CD14-positive monocyte (primary cell): ENCODE measurements at regions not wholly inside any gene's neighbourhood (a gene's known extent, or its start where the extent isn't known, plus 50 kb on each side); places are given as distances from the start of the nearest gene placed in this dataset.

ENCODE experiments used
- DNase-seq, 3 donors: peaks; one replicate each; pipeline ENCODE4 v3.0.0-alpha.2; 2011 to 2022
- H2AFZ ChIP-seq: 2 replicates; pipeline ENCODE4 v1.6.0; 2012; ENCODE audit warnings: mild to moderate bottlenecking, low read depth, low read length, inconsistent platforms; ENCODE audit not compliant: insufficient read depth, poor library complexity, severe bottlenecking
- H3K27ac ChIP-seq, 2 donors: 1 replicate in 1 of 2; 2 replicates in 1 of 2; pipeline ENCODE4 v1.5.1; 2012 to 2013; ENCODE audit warnings: low read length in 2 of 2, control low read depth in 1 of 2, inconsistent platforms in 1 of 2, low read depth in 1 of 2, mild to moderate bottlenecking in 1 of 2
- H3K27me3 ChIP-seq, 2 donors: one replicate each; pipeline versions ENCODE4 v1.6.0 to v1.6.1; 2011 to 2013; ENCODE audit warnings: low read length in 2 of 2; ENCODE audit not compliant: control insufficient read depth in 2 of 2, insufficient read depth in 2 of 2
- H3K36me3 ChIP-seq, 2 donors: replicated peaks in 1 of 2; 1 replicate in 1 of 2; 2 replicates in 1 of 2; pipeline versions ENCODE4 v1.5.1 to v1.6.1; 2012 to 2013; ENCODE audit warnings: low read length in 2 of 2, control low read depth in 1 of 2, inconsistent platforms in 1 of 2, mild to moderate bottlenecking in 1 of 2; ENCODE audit not compliant: insufficient read depth in 2 of 2, control insufficient read depth in 1 of 2
- H3K4me1 ChIP-seq, 2 donors: 1 replicate in 1 of 2; 2 replicates in 1 of 2; pipeline versions ENCODE4 v1.5.1 to v1.6.1; 2012 to 2013; ENCODE audit warnings: low read length in 2 of 2, control low read depth in 1 of 2, inconsistent platforms in 1 of 2, mild to moderate bottlenecking in 1 of 2, moderate library complexity in 1 of 2; ENCODE audit not compliant: insufficient read depth in 2 of 2, control insufficient read depth in 1 of 2
- H3K4me2 ChIP-seq: replicated peaks from 2 replicates; pipeline ENCODE3; 2012; ENCODE audit warnings: low read length, moderate library complexity, mild to moderate bottlenecking; ENCODE audit not compliant: poor library complexity, severe bottlenecking; ENCODE audit errors: extremely low read depth
- H3K4me3 ChIP-seq, 3 experiments: fragments of 200-600 bp in 1 of 3; sonication (generic) in 1 of 3; replicated peaks in 1 of 3; 1 replicate in 2 of 3; 2 replicates in 1 of 3; pipeline ENCODE4 v1.5.1; 2011 to 2013; ENCODE audit warnings: low read length in 3 of 3, mild to moderate bottlenecking in 3 of 3, control low read depth in 2 of 3, low read depth in 2 of 3, inconsistent platforms in 1 of 3, moderate library complexity in 1 of 3
- H3K79me2 ChIP-seq: 2 replicates; pipeline ENCODE4 v1.6.0; 2012; ENCODE audit warnings: mild to moderate bottlenecking, control low read depth, inconsistent platforms, low read length, moderate library complexity; ENCODE audit not compliant: insufficient read depth
- H3K9ac ChIP-seq: 2 replicates; pipeline ENCODE4 v1.6.0; 2017; ENCODE audit warnings: low read length, mild to moderate bottlenecking; ENCODE audit not compliant: insufficient read depth, poor library complexity, severe bottlenecking
- H3K9me3 ChIP-seq, 2 donors: replicated peaks in 1 of 2; 1 replicate in 1 of 2; 2 replicates in 1 of 2; pipeline versions ENCODE4 v1.5.1 to v1.6.1; 2012 to 2013; ENCODE audit warnings: low read length in 2 of 2, control low read depth in 1 of 2; ENCODE audit not compliant: control insufficient read depth in 1 of 2, insufficient read depth in 1 of 2
- H4K20me1 ChIP-seq: 2 replicates; pipeline ENCODE4 v1.6.0; 2012; ENCODE audit warnings: mild to moderate bottlenecking, low read length, control low read depth, moderate library complexity; ENCODE audit not compliant: insufficient read depth
- H3K27ac Mint-ChIP-seq, 7 donors: one replicate each; pipeline ENCODE4 v1.8.0; 2020; ENCODE audit warnings: mild to moderate bottlenecking in 7 of 7, mixed read lengths in 7 of 7, moderate library complexity in 6 of 7, inconsistent platforms in 2 of 7
- H3K27me3 Mint-ChIP-seq, 3 donors: one replicate each; pipeline ENCODE4 v1.8.0; 2021 to 2022; ENCODE audit warnings: low read depth in 3 of 3, mild to moderate bottlenecking in 3 of 3, mixed read lengths in 3 of 3, moderate library complexity in 3 of 3, inconsistent platforms in 1 of 3
- H3K36me3 Mint-ChIP-seq, 2 donors: one replicate each; pipeline ENCODE4 v1.8.0; 2020; ENCODE audit warnings: mixed read lengths in 2 of 2, inconsistent platforms in 1 of 2, mild to moderate bottlenecking in 1 of 2
- H3K4me1 Mint-ChIP-seq: one replicate; pipeline ENCODE4 v1.8.0; 2020; ENCODE audit warnings: mild to moderate bottlenecking, mixed read lengths
- H3K4me3 Mint-ChIP-seq, 2 donors: one replicate each; pipeline ENCODE4 v1.8.0; 2020; ENCODE audit warnings: mild to moderate bottlenecking in 2 of 2, mixed read lengths in 2 of 2, moderate library complexity in 1 of 2
- H3K9me3 Mint-ChIP-seq, 7 donors: one replicate each; pipeline ENCODE4 v1.8.0; 2020 to 2022; ENCODE audit warnings: mixed read lengths in 7 of 7, mild to moderate bottlenecking in 6 of 7, moderate library complexity in 6 of 7, inconsistent platforms in 2 of 7
- WGBS: methylation state at CpG from one replicate; pipeline ENCODE4 v1.1.5; 2013; ENCODE audit warnings: missing lambda C conversion rate; ENCODE audit not compliant: insufficient coverage; 5-methylcytosine and 5-hydroxymethylcytosine counted together
- intact Hi-C, 2 donors: fragments of 100-400 bp; cut with micrococcal nuclease; formaldehyde crosslinking; loops; one replicate each; pipeline versions ENCODE4 v1.15.0 to v1.15.1; 2023
- TF ChIP-seq, protein P1 (sequence below): fragments of 200-600 bp; IDR thresholded peaks from one replicate; pipeline ENCODE4 v1.8.0; 2022; ENCODE audit warnings: antibody characterized with exemption, mild to moderate bottlenecking

DNA sequence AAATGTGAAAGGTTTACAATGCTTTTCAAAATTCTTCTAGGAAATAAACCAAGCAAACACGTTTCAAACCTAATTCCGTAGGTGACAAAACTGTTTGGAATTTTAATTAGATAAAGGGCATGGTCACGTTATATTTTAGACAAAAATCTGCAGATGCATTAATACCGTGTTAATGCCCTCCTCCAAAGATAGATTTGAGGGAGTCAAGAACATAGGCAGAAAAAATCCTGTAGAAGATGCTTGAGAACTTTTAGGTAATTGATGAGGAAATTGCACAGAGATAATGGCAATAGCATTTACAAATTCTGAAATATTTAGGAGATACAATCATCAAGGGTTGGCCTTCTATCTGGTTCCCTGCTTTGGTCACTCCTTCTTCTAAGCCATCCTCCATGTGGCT lies 212.6 kb downstream of the TMTC3 start:
- Histone ChIP-seq H3K4me1 (peaks cover 0 to 5% of the 10 kb centered on the region in 2 donors), H3K79me2 (no peaks in the 10 kb centered on the region), H3K27me3 (no peaks in the 10 kb centered on the region), H3K27ac (no peak overlapping the region), H3K4me3 (no peak overlapping the region), H3K9ac (no peak overlapping the region), H3K4me2 (no peak overlapping the region), H2AFZ (no peak overlapping the region), H3K9me3 (peaks cover 5 to 6% of the 10 kb centered on the region in 2 donors), H4K20me1 (no peaks in the 10 kb centered on the region), H3K36me3 (no peaks in the 10 kb centered on the region)
- no peak for DNase-seq
- peaks cover 5 to 9% (median 8%) of the 10 kb centered on the region in 7 donors for H3K9me3 Mint-ChIP-seq
- H3K4me1 Mint-ChIP-seq: peaks cover 9% of the 10 kb centered on the region
- intact Hi-C loops: no loop called here
- WGBS: no CpG with 5 or more reads among the region's 4 CpGs
- H3K27me3 Mint-ChIP-seq: peaks cover 0 to 1% (median 0%) of the 10 kb centered on the region in 3 donors
- H3K27ac Mint-ChIP-seq: no peak overlapping the region
- no peak overlapping the region for H3K4me3 Mint-ChIP-seq
- TF ChIP-seq, protein P1, sequence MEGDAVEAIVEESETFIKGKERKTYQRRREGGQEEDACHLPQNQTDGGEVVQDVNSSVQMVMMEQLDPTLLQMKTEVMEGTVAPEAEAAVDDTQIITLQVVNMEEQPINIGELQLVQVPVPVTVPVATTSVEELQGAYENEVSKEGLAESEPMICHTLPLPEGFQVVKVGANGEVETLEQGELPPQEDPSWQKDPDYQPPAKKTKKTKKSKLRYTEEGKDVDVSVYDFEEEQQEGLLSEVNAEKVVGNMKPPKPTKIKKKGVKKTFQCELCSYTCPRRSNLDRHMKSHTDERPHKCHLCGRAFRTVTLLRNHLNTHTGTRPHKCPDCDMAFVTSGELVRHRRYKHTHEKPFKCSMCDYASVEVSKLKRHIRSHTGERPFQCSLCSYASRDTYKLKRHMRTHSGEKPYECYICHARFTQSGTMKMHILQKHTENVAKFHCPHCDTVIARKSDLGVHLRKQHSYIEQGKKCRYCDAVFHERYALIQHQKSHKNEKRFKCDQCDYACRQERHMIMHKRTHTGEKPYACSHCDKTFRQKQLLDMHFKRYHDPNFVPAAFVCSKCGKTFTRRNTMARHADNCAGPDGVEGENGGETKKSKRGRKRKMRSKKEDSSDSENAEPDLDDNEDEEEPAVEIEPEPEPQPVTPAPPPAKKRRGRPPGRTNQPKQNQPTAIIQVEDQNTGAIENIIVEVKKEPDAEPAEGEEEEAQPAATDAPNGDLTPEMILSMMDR: no peak
- H3K36me3 Mint-ChIP-seq: no peaks in the 10 kb centered on the region

DNA sequence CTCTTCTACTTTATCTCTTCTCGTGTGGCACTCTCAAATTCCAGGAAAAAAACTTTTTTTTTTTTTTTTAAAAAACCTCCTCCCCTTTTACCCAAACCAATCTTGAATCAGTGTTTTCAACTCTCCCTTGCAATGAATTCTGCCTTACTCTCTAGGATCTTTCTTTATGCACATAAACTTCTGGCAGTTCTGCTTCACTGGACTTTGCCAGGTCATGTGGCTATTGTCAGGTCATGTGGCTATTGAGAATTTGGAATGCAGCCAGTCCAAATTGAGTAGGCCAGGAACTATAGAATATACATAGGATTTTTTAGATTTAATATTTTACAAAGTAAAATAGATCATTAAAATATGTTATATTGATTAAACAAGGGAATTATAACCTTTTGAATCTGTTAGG lies 218.2 kb downstream of the TMTC3 start:
- Histone ChIP-seq H3K4me3 (no peak overlapping the region), H2AFZ (no peak overlapping the region), H3K9ac (no peak overlapping the region), H4K20me1 (no peaks in the 10 kb centered on the region), H3K36me3 (no peaks in the 10 kb centered on the region), H3K27me3 (no peaks in the 10 kb centered on the region), H3K4me1 (no peaks in the 10 kb centered on the region), H3K79me2 (no peaks in the 10 kb centered on the region), H3K27ac (no peak overlapping the region), H3K9me3 (peaks cover 5 to 6% of the 10 kb centered on the region in 2 donors), H3K4me2 (no peak overlapping the region)
- WGBS: no CpG with 5 or more reads among the region's 1 CpG
- intact Hi-C loops: no loop called here
- DNase-seq: no peak
- no peak overlapping the region for H3K27ac Mint-ChIP-seq
- H3K9me3 Mint-ChIP-seq: peaks cover 5 to 12% (median 8%) of the 10 kb centered on the region in 7 donors
- no peak overlapping the region for H3K4me3 Mint-ChIP-seq
- H3K36me3 Mint-ChIP-seq: no peaks in the 10 kb centered on the region
- TF ChIP-seq, protein P1: no peak
- H3K27me3 Mint-ChIP-seq: peaks cover 0 to 1% (median 0%) of the 10 kb centered on the region in 3 donors
- peaks cover 2% of the 10 kb centered on the region for H3K4me1 Mint-ChIP-seq
